WERI-Rb-1 (cell line): ENCODE measurements at regions not wholly inside any gene's neighbourhood (a gene's known extent, or its start where the extent isn't known, plus 50 kb on each side); places are given as distances from the start of the nearest gene placed in this dataset.
"Not testable (repeated sequence)": the region's sequence is repeated elsewhere in the genome, so short reads cannot be mapped to it uniquely, and the experiment has no call there.

Experiments used
- DNase-seq: peaks from one replicate; pipeline ENCODE4 v3.0.0-alpha.2; 2020
- H3K27ac ChIP-seq: fragments of 250-450 bp; sonication (Bioruptor Pico); 2 replicates; pipeline ENCODE4 v1.5.1; 2020; ENCODE audit warnings: mild to moderate bottlenecking, moderate library complexity
- H3K27me3 ChIP-seq: fragments of 250-450 bp; sonication (Bioruptor Pico); 2 replicates; pipeline ENCODE4 v1.5.1; 2021; ENCODE audit warnings: mild to moderate bottlenecking, low read depth, moderate library complexity; ENCODE audit not compliant: insufficient read depth, severe bottlenecking
- H3K36me3 ChIP-seq: fragments of 250-450 bp; sonication (Bioruptor Pico); 2 replicates; pipeline ENCODE4 v1.5.1; 2020; ENCODE audit warnings: mild to moderate bottlenecking, moderate library complexity
- H3K4me3 ChIP-seq: 2 replicates; pipeline ENCODE4 v1.5.1; 2011; ENCODE audit warnings: low read depth, mild to moderate bottlenecking, control low read depth, low read length
- H3K9me3 ChIP-seq: fragments of 250-450 bp; sonication (Bioruptor Pico); 2 replicates; pipeline ENCODE4 v1.5.1; 2021; ENCODE audit warnings: mild to moderate bottlenecking, moderate library complexity; ENCODE audit not compliant: severe bottlenecking
- CTCF ChIP-seq: IDR thresholded peaks from 2 replicates; pipeline ENCODE4 v1.5.1; 2011; ENCODE audit warnings: low read depth, mild to moderate bottlenecking, control low read depth, inconsistent platforms, low read length

GRCh38 chr9:135409286-135410200, 70.0 kb upstream of the PPP1R26 start:
- Histone ChIP-seq H3K4me3 (no peak overlapping the region), H3K9me3 (no peaks in the 10 kb centered on the region), H3K27me3 (no peaks in the 10 kb centered on the region), H3K36me3 (no peaks in the 10 kb centered on the region), H3K27ac (no peak overlapping the region)
- no peak for TF ChIP-seq CTCF
- DNase-seq: no peak

GRCh38 chr9:135410421-135410820, 69.2 kb upstream of the PPP1R26 start:
- Histone ChIP-seq H3K9me3 (no peaks in the 10 kb centered on the region), H3K4me3 (no peak overlapping the region), H3K36me3 (no peaks in the 10 kb centered on the region), H3K27me3 (no peaks in the 10 kb centered on the region), H3K27ac (no peak overlapping the region)
- no peak for TF ChIP-seq CTCF
- no peak for DNase-seq

GRCh38 chr9:135410831-135411473, 68.6 kb upstream of the PPP1R26 start:
- H3K4me3 ChIP-seq: no peak overlapping the region
- H3K36me3 ChIP-seq: no peaks in the 10 kb centered on the region
- H3K9me3 ChIP-seq: no peaks in the 10 kb centered on the region
- no peak overlapping the region for H3K27ac ChIP-seq
- no peaks in the 10 kb centered on the region for H3K27me3 ChIP-seq
- no peak for DNase-seq
- TF ChIP-seq CTCF: no peak

- H3K36me3 ChIP-seq, DNase-seq, H3K9me3 ChIP-seq, H3K4me3 ChIP-seq, H3K27ac ChIP-seq, H3K27me3 ChIP-seq: not testable (repeated sequence)
Measured at GRCh38 chr9:135411605-135412004, 68.0 kb upstream of the PPP1R26 start.

GRCh38 chr9:135412315-135413085, 67.1 kb upstream of the PPP1R26 start:
- not testable (repeated sequence) for H3K27me3 ChIP-seq, H3K4me3 ChIP-seq, H3K36me3 ChIP-seq, H3K27ac ChIP-seq, H3K9me3 ChIP-seq
- peak; percentile 81 for DNase-seq
- peak; percentile 99 for TF ChIP-seq CTCF

GRCh38 chr9:135413086-135413375, 66.6 kb upstream of the PPP1R26 start:
- no peak for DNase-seq
- Histone ChIP-seq H3K4me3 (no peak overlapping the region), H3K36me3 (no peaks in the 10 kb centered on the region), H3K9me3 (no peaks in the 10 kb centered on the region), H3K27me3 (no peaks in the 10 kb centered on the region), H3K27ac (no peak overlapping the region)
- TF ChIP-seq CTCF: no peak
